GM13976 (cell line): ENCODE measurements at regions not wholly inside any gene's neighbourhood (a gene's known extent, or its start where the extent isn't known, plus 50 kb on each side); places are given as distances from the start of the nearest gene placed in this dataset.

ENCODE experiments used
- DNase-seq: peaks from one replicate; pipeline ENCODE4 v3.0.0; 2012; ENCODE audit warnings: low spot score
- in situ Hi-C: fragments of 300-500 bp; cut with MboI; formaldehyde crosslinking; loops from one replicate; pipeline ENCODE4 v1.12.0; 2022; ENCODE audit warnings: low sequenced_read_pairs, mixed read lengths, inconsistent platforms; ENCODE audit not compliant: unreplicated experiment
- TF ChIP-seq, protein P1 (sequence below): IDR thresholded peaks from 2 replicates; pipeline ENCODE4 v1.5.1; 2012; ENCODE audit warnings: borderline replicate concordance, mild to moderate bottlenecking; ENCODE audit not compliant: insufficient read depth; ENCODE audit errors: extremely low read depth, missing control alignments, control extremely low read depth

DNA sequence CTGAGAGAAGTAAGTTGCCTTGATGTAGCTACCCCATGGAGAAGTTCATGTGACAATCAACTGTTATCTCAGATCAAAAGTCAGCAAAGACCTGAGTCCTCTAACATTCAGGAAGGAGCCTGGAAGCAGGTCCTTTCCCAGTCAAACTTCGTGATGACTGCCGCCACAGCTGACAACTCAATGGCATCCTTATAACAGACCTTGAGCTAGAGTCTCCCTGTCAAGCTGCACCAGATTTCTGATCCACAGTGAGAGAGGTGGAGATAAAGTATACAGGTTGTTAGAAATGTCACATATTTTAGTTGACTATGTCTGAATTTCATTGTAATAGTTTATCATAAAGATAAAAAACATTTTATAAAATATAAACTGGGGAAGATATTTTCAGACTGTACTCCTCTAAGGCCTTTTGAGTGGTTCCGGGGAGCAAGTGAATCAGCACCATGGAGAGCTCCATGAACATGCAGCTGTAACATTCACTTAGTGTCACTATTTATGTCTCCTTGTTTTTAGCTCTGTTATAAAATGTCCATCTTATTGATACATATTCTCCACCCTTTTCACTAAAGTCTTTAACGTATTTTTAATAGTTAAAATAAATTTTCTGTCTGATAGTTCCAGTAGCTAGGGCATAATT, 1653.5 kb upstream of the AGA start:
- in situ Hi-C loops, result no loop called here
- TF ChIP-seq, protein P1, sequence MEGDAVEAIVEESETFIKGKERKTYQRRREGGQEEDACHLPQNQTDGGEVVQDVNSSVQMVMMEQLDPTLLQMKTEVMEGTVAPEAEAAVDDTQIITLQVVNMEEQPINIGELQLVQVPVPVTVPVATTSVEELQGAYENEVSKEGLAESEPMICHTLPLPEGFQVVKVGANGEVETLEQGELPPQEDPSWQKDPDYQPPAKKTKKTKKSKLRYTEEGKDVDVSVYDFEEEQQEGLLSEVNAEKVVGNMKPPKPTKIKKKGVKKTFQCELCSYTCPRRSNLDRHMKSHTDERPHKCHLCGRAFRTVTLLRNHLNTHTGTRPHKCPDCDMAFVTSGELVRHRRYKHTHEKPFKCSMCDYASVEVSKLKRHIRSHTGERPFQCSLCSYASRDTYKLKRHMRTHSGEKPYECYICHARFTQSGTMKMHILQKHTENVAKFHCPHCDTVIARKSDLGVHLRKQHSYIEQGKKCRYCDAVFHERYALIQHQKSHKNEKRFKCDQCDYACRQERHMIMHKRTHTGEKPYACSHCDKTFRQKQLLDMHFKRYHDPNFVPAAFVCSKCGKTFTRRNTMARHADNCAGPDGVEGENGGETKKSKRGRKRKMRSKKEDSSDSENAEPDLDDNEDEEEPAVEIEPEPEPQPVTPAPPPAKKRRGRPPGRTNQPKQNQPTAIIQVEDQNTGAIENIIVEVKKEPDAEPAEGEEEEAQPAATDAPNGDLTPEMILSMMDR, result no peak
- DNase-seq, result no peak

DNA sequence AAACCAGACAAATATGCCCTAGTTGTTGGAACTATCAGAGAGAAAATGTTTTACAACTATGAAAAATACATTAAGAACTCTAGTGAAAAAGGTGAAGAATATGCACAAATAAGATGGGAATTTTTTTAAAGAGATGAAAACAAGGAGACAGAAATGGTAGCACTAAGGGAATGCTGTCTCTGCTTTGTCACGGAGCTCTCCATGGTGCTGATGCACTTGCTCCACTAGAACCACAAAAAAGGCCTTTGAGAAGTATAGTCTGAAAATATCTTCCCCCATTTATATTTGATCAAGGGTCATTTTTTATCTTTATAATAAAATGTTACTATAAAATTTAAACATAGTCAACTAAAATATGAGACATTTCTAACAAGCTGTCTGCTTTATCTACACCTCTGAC, 1655.5 kb upstream of the AGA start:
- DNase-seq, result no peak
- TF ChIP-seq, protein P1, result no peak
- in situ Hi-C loops, result no loop called here

- TF ChIP-seq, protein P1, result no peak
- in situ Hi-C loops, result no loop called here
- DNase-seq, result no peak
Observed at GRCh38 chr4:179110356-179110755, 1668.1 kb upstream of the AGA start.

GRCh38 chr4:179110816-179111215, 1668.6 kb upstream of the AGA start:
- TF ChIP-seq, protein P1, result no peak
- in situ Hi-C loops, result no loop called here
- DNase-seq, result no peak

DNA sequence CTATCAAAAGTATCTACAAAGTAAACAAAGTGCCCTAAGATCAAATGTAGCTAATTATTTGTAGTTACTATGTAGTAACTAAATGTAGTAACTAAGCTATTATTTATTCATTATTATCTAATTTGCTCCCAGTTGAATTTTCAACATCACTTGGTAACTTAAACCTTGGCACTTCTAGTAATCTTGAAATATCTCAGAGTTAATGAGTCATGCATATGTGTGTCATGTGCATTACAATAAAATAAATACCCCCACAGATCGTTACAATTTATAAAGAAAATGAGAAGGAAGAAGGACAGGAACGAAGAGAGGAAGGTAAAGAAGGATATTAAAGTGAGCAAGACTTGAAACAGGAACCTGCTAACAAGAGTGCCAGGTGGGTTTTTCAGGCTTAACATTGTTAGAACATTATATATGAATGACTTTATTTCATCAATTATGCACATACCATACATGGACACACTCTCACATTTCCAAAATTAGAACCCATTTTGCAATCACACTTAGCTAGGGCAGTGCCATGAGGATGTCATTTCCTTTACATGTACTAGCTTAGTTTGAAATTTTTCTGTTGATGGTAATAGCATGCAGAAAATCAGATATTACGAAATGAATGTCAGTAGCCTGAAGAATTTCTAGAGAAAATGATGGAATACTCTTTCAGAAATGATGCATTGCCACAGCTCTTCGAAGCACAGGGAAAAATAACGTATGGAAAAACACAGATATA, 1670.4 kb upstream of the AGA start:
- TF ChIP-seq, protein P1, result no peak
- no peak for DNase-seq
- in situ Hi-C loops, result no loop called here

DNA sequence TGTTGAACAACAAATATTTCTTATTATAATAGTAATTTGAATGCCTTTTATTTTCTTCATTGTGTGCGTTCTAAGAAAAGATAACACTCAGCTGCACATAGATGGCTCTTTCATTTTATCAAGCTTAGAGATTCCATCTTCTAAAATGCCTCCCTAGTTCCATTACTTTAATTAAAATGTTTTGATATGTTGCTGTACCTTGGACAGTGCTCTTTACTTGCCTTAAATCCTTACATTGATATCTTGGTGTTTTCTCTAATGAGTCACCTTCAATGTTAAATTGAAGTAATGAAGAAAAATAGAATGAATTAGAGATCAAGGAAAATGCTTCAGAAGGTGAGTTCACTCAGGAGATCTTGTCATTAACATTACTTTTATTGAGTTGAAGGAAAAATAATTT, 1672.4 kb upstream of the AGA start:
- TF ChIP-seq, protein P1, result no peak
- in situ Hi-C loops, result no loop called here
- DNase-seq, result no peak

DNA sequence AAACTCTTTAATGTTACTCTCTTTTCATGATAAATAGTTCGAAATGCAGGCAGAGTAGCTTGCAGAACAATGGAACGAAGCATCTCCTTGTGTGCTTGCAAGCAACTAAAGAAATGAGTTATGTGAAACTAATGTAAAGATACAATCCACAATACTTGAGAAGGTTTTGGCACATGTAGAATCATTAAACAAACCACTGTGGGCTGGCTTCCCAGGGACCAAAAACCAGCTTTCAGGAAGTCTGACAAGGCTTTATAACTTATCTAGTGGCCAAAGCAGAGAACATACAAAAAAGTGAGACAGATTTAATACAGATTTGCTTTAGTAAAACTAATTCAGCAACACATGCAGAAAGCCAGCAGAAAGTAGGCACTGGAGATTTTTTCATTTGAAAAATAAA, 1673.8 kb upstream of the AGA start:
- TF ChIP-seq, protein P1, result no peak
- in situ Hi-C loops, result no loop called here
- DNase-seq, result no peak
